Stimulated activated CD4-positive, alpha-beta T cell treated with anti-CD3 and anti-CD28 coated beads, TNF-alpha, amount 100 ng/mL, for 24 hours (primary cell): ENCODE measurements at regions not wholly inside any gene's neighbourhood (a gene's known extent, or its start where the extent isn't known, plus 50 kb on each side); places are given as distances from the start of the nearest gene placed in this dataset.

Experiments used
- DNase-seq, 3 experiments: peaks; one replicate each; pipeline ENCODE4 v3.0.0-alpha.2; 2020; ENCODE audit warnings: low read depth in 3 of 3

GRCh38 chr20:50426866-50427718, 83.1 kb upstream of the PTPN1 start:
- DNase-seq = no peak

DNA sequence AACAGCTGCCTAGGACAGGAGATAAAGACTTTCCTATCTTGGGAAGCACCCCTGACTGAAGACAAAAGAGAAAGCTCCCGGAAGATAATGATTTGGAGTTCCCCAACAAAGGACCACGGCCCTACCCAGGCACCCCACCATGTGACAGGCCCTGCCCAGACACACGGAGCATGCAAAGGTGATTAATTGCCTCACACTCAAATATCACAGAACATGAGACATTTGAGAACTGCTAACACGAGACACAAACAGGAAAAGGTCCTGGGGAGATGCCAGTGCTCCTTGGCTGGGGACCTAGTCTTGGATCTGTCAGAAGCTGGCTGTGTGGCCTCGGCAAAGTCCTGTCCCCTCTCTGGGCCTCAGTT, 82.5 kb upstream of the PTPN1 start:
- no peak for DNase-seq

GRCh38 chr20:50428097-50428828, 81.9 kb upstream of the PTPN1 start:
- DNase-seq = no peak

- no peak for DNase-seq
These were observed 80.8 kb upstream of the PTPN1 start for GRCh38 chr20:50429412-50429811.

DNA sequence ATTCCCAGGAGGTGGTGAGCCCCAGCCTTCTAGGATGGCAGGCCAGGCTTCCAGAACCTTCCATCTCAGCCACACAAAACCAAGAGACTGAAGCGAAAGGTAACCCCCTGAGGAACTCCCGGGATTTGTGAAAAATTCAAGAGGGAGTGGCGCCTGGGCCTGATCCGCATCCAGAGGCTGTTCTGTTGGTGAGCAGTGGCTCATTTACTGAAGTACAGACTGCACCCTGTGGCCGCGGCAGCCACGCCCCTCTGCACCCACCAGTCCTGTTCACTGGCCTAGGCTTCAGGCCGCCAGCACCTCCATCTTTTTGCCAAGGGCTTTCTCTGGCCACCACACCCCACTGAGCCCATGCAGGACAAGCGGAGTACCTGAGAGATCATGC, 79.1 kb upstream of the PTPN1 start:
- no peak for DNase-seq

GRCh38 chr20:50433001-50433761, 77.0 kb upstream of the PTPN1 start:
- no peak for DNase-seq

DNA sequence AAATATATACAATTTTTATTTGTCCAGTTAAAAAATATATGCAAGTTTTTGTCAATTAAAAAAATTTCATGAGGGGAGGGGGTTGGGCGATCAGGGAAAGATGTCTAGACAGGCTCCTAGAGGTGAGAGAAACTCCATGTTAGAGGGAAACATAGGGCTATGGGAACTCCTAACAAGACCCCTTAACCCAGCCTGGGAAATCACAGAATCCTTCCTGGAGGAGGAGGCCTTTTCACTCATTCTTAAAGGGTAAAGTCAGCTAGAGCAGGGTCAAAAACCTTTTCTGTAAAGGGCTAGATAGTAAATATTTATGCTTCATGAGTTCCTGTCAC, 75.9 kb upstream of the PTPN1 start:
- DNase-seq = no peak

DNA sequence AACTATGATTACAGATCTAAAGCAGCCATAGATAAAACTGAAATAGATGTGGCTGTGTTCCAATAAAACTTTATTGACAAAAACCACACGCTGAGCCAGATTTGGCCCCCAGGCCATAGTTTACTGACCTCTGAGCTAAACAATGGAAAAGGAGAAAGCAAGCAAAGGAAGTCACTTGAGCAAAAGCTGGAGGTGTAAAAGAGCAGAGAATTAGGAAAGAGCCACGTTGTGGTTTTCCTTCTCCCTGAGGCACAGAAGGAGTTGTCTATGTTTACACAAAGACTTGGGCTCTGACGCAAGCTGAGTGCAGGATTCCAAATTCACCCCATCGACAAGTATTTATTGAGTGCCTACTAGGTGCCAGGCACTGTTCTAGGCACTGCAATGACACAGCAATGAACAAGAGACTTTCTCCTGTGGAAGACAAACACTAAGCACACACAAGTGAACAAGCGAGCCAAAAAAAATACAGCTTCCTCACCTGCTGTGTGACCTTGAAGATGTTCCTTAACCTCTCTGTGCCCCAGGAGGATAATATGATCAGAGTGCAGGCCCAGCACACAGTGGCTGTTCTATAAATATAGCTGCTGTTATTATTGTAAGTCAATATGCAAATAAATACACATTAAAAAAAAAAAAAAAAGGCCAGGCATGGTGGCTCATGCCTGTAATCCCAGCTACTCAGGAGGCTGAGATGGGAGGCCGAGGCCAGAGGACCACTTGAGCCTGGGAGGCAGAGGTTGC, 75.4 kb upstream of the PTPN1 start:
- no peak for DNase-seq

GRCh38 chr20:50435397-50436051, 74.7 kb upstream of the PTPN1 start:
- no peak for DNase-seq

DNA sequence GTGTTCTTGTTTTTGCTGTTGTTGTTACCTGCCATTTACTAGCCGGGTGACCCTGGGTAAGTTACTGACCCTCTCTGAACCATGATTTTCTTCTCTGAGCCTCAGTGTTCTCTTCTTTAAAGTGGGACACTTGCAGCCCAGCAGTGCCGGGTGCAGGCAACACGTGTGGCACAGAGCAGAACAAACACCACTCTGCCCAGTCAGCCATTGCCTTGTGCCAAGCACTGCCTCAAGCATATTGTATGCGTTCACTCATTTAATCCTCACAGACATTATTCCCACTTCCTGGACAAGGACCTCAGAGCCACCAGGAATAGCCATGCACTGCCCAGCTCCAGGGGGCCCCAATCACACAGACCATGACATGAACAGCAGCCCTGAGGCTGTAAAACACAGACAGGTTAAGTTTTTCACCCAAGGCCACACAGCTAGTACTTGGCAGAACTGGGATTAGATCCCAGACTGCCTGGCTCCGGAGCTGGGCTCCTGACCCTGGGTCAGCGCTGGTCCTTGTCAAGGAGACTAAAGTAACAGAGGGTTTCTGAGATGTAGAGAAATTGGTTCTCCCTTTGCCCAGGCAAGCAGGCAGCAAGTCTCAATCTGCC, 74.0 kb upstream of the PTPN1 start:
- DNase-seq = no peak

GRCh38 chr20:50436696-50437095, 73.5 kb upstream of the PTPN1 start:
- no peak for DNase-seq

GRCh38 chr20:50438986-50439407, 71.2 kb upstream of the PTPN1 start:
- peak in 1 of 3 experiments; percentile 51 for DNase-seq

DNA sequence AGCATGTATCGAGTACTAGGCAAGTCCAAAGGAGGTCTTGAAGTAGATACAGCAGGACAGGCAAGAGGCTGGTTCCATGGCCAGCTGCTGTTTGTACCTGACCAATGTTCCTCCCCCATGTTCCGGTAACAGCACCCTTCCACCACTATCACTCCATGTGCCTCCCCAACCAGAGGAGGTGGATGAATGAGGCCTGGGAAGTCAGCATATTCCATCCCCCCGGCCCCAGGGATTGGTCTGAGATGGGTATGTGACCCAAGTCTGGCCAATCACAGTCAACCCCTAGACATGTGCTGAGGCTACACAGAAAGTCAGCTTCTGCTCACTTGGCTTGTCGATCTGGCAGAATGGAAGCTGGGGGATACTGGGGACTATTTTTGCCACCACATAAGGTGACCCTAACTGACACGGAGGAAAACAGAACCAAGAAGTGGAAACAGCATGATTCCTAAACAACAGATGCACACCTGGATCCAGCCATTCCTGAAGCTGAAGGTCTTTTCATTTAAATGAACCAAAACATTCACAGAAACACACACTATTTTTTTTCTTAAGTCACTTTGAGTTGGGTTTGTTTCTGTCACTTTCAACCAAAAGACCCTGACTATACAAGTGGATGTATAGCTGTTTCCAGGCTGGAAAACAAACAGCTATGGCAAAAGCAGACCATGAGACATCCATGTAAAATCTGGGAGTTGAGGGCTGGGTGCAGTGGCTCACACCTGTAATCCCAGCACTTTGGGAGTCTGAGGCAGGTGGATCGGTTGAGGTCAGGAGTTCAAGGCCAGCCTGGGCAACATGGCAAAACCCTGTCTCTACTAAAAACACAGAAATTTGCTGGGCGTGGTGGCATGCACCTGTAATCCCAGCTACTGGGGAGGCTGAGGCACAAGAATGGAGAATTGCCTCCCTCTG, 70.4 kb upstream of the PTPN1 start:
- no peak for DNase-seq

GRCh38 chr20:50442512-50442911, 67.7 kb upstream of the PTPN1 start:
- DNase-seq = no peak

DNA sequence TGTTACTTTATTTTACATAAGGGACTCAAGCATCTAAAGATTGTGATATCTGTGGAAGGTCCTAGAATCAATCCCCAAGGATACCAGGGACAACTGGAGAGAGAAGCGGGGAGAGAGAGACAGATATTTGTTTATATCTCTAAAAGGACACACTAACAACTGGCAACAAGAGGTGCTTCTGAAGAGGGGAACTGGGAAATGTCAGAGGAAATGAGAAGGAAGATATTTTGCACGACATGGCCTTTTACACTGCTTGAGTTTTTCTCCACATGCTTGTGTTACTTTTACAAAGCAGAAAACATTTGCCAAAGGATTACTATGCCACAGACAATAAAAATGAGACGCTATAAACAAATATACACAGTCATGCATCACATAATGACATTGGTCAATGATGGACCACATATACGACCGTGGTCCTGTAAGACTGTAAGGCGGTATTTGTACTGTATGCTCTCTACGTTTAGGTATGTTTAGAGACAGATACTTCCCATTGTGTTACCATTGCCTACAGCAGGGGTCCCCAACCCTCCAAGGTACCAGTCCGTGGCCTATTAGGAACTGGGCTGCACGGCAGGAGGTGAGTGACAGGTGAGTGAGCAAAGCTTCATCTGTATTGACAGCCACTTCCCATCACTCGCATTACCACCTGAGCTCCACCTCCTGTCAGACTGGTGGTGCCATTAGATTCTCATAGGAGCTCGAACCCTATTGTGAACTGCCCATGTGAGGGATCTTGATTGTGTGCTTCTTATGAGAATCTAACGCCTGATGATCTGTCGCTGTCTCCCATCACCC, 64.6 kb upstream of the PTPN1 start:
- DNase-seq = no peak

- DNase-seq = no peak
These were observed 63.7 kb upstream of the PTPN1 start for GRCh38 chr20:50446351-50447101.

GRCh38 chr20:50447102-50447804, 62.9 kb upstream of the PTPN1 start:
- no peak for DNase-seq

GRCh38 chr20:50447817-50448216, 62.4 kb upstream of the PTPN1 start:
- no peak for DNase-seq
